Central memory CD4-positive, alpha-beta T cell (primary cell): ENCODE measurements at regions not wholly inside any gene's neighbourhood (a gene's known extent, or its start where the extent isn't known, plus 50 kb on each side); places are given as distances from the start of the nearest gene placed in this dataset.
"Not testable (repeated sequence)": the region's sequence is repeated elsewhere in the genome, so short reads cannot be mapped to it uniquely, and the experiment has no call there.

Experiments used
- DNase-seq: peaks from one replicate; pipeline ENCODE4 v3.0.0; 2022

GRCh38 chr16:51271156-51271701 is 120.2 kb upstream of the SALL1 start:
- DNase-seq = no peak

GRCh38 chr16:51268237-51268636 is 117.2 kb upstream of the SALL1 start:
- DNase-seq = no peak

- no peak for DNase-seq
These were observed 116.6 kb upstream of the SALL1 start for GRCh38 chr16:51267681-51268080.

- DNase-seq = no peak
These were observed 111.4 kb upstream of the SALL1 start for GRCh38 chr16:51262428-51262827.

- no peak for DNase-seq
These were observed 110.8 kb upstream of the SALL1 start for GRCh38 chr16:51261919-51262318.

- DNase-seq = no peak
These were observed 104.4 kb upstream of the SALL1 start for GRCh38 chr16:51255349-51255972.

DNA sequence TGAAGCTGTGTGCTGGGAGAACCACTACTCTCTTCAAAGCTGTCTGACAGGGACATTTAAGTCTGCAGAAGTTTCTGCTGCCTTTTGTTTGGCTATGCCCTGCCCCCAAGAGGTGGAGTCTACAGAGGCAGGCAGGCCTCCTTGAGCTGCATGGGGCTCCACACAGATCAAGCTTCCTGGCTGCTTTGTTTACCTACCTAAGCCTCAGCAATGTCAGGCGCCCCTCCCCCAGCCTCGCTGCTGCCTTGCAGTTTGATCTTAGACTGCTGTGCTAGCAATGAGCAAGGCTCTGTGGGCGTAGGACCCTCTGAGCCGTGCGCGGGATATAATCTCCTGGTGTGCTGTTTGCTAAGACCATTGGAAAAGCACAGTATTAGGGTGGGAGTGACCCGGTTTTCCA is 103.3 kb upstream of the SALL1 start:
- not testable (repeated sequence) for DNase-seq

GRCh38 chr16:51248217-51248616 is 97.1 kb upstream of the SALL1 start:
- DNase-seq = no peak

DNA sequence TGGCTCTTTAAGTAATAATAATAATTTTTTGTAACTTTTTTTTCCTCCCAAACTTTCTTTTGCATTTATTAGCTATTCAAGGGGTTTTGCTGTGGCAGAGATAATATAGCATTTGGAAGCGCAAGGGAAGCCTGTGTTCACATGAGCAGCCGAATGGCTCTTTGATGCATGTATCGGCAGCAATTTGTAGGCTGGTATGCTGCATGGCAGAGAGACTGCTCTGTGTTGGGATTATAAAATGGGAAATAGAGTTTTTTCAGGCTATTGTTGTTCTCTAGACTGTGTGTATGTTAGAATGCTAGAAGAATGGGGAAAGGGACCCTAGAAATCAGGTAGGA is 94.6 kb upstream of the SALL1 start:
- DNase-seq = no peak

DNA sequence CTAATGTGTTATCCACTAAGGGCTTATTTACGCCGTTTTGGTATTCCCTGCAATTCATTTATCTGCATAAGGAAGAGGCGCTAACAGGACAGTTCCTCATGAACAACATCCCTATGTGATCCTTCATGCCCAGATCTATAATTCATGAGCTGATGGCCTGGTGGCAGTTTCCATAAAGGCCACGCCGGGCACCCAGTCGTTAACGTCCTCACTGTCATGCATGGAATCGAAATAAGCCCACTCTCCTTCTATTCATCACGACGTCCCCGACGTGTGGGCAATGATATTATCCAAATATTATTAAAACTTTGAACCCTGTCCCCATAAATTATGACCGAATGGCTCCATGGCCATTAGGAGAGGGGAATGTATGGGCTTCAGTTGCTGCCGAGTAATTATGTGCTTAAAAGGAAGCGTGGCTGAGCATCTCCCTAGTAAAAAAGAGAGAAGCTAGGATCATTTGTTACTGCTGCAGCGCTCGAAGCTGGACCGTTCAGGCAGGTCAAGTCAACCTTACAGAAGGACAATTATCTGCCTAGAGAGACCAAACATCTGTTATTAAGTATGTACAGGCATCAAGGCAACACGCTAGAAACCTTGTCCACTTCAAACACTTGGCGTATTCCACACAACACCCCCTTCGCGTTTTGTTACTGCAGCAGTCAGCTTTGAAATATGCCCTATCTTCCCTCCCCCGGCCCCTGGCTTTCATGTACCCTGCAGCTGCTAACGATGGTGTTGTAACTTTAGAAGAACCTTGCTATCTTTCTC is 94.0 kb upstream of the SALL1 start:
- DNase-seq = no peak

DNA sequence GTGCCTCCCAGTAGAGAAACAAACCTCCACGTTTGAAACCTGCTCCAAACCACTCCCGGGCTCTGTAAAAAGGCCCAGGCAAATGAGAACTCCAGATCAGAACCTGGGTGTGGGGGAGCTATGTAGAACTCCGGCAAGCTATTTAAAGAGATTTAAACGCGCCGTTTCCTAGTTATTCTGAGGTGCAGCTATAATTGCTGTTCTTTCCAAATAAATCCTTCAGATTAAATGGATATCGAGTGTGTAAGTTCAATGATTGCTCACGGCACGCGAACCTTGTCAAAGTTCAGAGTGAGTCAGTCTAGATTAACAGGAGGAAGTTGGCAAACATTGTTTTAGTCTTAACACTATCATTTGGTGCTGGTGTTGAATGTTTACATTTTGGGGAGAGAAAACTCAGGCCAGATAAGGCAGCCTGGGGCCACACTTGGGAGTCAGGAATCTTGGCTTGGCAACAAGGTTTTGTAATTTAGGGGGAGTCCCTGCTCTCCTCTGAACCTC is 92.9 kb upstream of the SALL1 start:
- no peak for DNase-seq

GRCh38 chr16:51242296-51242994 is 91.4 kb upstream of the SALL1 start:
- DNase-seq = no peak

DNA sequence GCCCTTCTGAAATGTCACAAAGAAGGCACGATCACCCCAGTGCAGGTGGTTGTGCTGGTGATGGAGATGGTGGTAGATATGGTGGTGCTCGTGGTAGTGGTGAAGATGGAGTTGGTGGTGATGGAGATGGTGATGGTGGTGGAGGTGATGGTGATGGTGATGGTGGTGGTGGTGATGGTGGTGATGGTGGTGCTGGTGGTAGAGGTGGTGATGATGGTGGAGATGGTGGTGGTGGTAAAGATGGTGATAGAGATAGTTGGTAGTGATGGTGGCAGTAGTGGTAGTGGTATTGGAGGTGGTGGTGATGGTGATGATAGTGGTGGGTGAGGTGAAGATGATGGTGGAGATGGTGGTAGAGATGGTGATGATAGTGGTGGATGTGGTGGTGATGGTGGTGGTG is 88.1 kb upstream of the SALL1 start:
- no peak for DNase-seq

DNA sequence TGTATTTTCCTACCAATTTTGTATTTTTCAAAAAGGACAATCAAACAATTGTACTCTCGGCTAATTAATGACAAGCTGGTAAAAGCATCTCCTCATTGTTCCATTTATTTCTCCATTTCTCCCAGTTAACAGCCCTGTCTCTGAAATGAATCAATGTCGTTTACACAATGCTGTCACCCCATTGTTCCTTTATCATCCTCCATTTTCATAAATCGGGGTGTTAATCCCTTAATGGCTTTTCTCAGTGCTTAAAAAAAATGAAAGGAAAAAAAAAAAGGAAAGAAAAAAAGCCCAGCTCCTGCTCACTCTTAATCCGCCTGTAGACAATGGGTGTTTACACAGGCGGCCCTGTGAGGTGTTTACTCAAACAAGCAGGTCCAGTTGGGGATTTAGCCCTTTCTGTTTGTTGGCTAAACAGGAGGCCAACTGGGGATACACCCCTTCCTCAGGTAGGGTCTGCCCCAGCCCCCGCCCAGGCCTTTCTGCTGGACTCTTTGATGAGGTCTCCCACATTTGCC is 86.8 kb upstream of the SALL1 start:
- no peak for DNase-seq

- DNase-seq = no peak
These were observed 86.1 kb upstream of the SALL1 start for GRCh38 chr16:51237207-51237606.

GRCh38 chr16:51236583-51236982 is 85.5 kb upstream of the SALL1 start:
- no peak for DNase-seq

DNA sequence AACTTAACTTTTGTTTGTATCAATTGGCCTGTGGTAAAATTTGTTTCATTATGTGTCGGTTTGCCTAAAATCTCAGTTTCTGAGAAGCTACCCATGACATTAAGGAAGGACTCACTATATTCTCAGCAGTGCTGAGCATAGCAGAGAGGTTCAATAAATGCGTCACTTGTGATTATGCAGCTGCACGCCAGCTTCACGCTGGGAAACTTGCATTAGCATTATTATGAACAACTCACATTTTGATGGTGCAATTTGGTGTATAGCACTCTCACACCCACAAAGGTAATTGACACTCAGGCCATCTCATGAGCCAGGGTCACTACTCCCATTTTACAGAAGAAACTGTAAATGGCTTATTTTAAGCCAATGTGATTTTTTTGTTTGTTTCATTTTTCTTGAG is 80.6 kb upstream of the SALL1 start:
- no peak for DNase-seq

GRCh38 chr16:51230035-51230434 is 79.0 kb upstream of the SALL1 start:
- not testable (repeated sequence) for DNase-seq

- DNase-seq = no peak
These were observed 77.1 kb upstream of the SALL1 start for GRCh38 chr16:51228097-51228659.

- DNase-seq = no peak
These were observed 74.8 kb upstream of the SALL1 start for GRCh38 chr16:51225878-51226277.

DNA sequence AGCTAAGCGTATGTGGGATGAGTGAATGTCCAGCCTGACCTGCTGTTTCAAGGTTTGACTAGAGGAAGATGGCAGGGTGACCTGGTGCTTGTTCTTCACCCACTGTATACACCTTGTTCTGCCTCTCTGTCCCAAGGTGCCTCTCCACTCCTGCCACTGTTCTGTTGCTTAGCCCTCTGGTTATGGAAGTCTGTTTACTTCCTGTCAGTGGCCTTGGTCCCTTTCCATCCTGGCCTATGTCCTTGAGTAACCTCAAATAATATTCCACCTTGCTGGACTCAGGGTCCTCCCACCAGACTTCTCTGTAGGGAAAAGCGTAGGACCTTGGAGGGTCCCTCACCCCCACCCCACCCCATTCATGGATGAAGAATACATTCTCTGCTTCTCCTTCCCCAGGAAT is 73.2 kb upstream of the SALL1 start:
- DNase-seq = no peak

DNA sequence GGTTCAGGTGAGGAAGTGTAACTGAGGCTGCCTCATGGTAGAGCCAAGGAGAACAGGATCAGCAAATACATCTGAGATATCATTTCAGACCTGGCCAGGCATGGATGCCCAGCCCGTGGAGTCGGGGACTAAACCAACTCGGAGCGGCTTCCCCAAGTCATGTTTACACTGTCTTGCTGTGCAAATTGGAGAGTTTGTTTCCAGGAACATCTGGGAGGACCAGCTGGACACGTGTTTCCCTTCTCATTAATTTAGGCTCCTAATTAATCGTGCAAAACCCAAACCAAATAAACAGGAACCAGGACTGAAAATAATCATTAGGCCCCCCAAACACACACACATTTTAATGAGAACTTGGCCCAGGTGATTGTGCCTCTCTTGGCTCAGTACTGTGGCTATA is 70.9 kb upstream of the SALL1 start:
- no peak for DNase-seq

GRCh38 chr16:51211148-51211547 is 60.1 kb upstream of the SALL1 start:
- no peak for DNase-seq
